Nephron progenitor cell (in vitro differentiated cells): ENCODE measurements at regions not wholly inside any gene's neighbourhood (a gene's known extent, or its start where the extent isn't known, plus 50 kb on each side); places are given as distances from the start of the nearest gene placed in this dataset.

Experiments
- DNase-seq: peaks from one replicate; pipeline ENCODE4 v3.0.0; 2021
- H3K27ac Mint-ChIP-seq: 2 replicates; pipeline ENCODE4 v1.8.0; 2021; ENCODE audit warnings: mild to moderate bottlenecking, moderate library complexity, mixed read lengths
- H3K27me3 Mint-ChIP-seq: 2 replicates; pipeline ENCODE4 v1.8.0; 2021; ENCODE audit warnings: mild to moderate bottlenecking, low read depth, mixed read lengths; ENCODE audit not compliant: poor library complexity
- H3K36me3 Mint-ChIP-seq: 2 replicates; pipeline ENCODE4 v1.8.0; 2021; ENCODE audit warnings: low read depth, mixed read lengths
- H3K4me1 Mint-ChIP-seq: 2 replicates; pipeline ENCODE4 v1.8.0; 2021; ENCODE audit warnings: mixed read lengths
- H3K4me3 Mint-ChIP-seq: 2 replicates; pipeline ENCODE4 v1.8.0; 2021; ENCODE audit warnings: mild to moderate bottlenecking, moderate library complexity, mixed read lengths
- H3K9me3 Mint-ChIP-seq: 2 replicates; pipeline ENCODE4 v1.8.0; 2021; ENCODE audit warnings: mild to moderate bottlenecking, moderate library complexity, mixed read lengths
- TF ChIP-seq, protein P1 (sequence below): fragments of 200-600 bp; sonication (generic); IDR thresholded peaks from 2 replicates; pipeline ENCODE4 v1.5.0; 2021; ENCODE audit warnings: antibody characterized with exemption

DNA sequence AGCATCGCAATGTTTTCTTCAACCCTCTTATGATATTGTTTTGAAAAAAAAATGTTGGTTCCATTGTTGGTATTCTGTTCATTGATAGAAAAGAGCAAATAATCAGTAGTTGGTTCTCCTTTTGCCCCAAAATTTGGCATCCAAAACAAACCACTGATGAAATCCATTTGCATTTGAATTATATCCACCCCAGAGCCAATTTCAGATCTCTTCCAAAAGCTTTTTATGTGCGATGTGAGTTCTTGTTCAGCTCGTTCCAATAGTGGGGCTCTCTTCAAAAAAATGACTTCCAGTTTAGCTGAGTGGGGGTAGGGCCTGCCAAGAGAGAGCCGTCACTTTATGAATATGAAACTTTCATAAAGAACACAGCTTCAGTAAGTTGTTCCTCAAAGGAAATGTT is 130.7 kb downstream of the DIO2 start:
- DNase-seq: no peak
- Mint-ChIP-seq H3K4me3 (no peak overlapping the region), H3K9me3 (no peaks in the 10 kb centered on the region), H3K27ac (no peak overlapping the region), H3K27me3 (no peaks in the 10 kb centered on the region), H3K36me3 (no peaks in the 10 kb centered on the region), H3K4me1 (no peaks in the 10 kb centered on the region)
- TF ChIP-seq, protein P1, sequence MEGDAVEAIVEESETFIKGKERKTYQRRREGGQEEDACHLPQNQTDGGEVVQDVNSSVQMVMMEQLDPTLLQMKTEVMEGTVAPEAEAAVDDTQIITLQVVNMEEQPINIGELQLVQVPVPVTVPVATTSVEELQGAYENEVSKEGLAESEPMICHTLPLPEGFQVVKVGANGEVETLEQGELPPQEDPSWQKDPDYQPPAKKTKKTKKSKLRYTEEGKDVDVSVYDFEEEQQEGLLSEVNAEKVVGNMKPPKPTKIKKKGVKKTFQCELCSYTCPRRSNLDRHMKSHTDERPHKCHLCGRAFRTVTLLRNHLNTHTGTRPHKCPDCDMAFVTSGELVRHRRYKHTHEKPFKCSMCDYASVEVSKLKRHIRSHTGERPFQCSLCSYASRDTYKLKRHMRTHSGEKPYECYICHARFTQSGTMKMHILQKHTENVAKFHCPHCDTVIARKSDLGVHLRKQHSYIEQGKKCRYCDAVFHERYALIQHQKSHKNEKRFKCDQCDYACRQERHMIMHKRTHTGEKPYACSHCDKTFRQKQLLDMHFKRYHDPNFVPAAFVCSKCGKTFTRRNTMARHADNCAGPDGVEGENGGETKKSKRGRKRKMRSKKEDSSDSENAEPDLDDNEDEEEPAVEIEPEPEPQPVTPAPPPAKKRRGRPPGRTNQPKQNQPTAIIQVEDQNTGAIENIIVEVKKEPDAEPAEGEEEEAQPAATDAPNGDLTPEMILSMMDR: no peak

DNA sequence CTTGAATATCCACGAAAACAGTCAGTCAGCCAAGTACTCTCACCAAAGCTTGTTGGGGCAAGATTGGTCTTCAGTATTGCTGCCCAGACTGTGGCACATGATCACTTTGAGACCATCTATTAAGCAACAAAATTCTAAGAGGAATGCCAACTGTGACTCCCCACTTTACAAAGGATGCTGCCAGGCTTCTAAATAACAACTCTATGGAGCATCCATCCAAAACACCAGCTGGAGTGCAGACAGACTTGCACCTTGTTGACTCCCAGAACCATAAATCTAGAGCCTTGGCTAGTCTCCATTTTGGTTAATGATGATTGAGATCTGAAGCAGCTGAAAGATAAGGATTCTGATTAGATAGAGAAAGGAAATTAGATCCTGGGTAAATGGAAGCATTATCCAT is 132.8 kb downstream of the DIO2 start:
- H3K9me3 Mint-ChIP-seq: no peaks in the 10 kb centered on the region
- H3K4me3 Mint-ChIP-seq: no peak overlapping the region

GRCh38 chr14:80077262-80077661 is 134.0 kb downstream of the DIO2 start:
- Mint-ChIP-seq H3K27me3 (no peaks in the 10 kb centered on the region), H3K4me1 (no peaks in the 10 kb centered on the region), H3K36me3 (no peaks in the 10 kb centered on the region), H3K27ac (no peak overlapping the region), H3K9me3 (peaks cover 8% of the 10 kb centered on the region), H3K4me3 (no peak overlapping the region)
- no peak for DNase-seq
- TF ChIP-seq, protein P1: no peak

More for the DNA sequence above, 132.8 kb downstream of the DIO2 start:
- no peaks in the 10 kb centered on the region for H3K4me1 Mint-ChIP-seq
- H3K27me3 Mint-ChIP-seq: no peaks in the 10 kb centered on the region
- DNase-seq: no peak
- no peak overlapping the region for H3K27ac Mint-ChIP-seq
- TF ChIP-seq, protein P1: no peak
- H3K36me3 Mint-ChIP-seq: no peaks in the 10 kb centered on the region

- Mint-ChIP-seq H3K36me3 (peaks cover 14% of the 10 kb centered on the region), H3K9me3 (peaks cover 30% of the 10 kb centered on the region), H3K27me3 (no peaks in the 10 kb centered on the region), H3K4me1 (no peaks in the 10 kb centered on the region), H3K4me3 (no peak overlapping the region), H3K27ac (no peak overlapping the region)
- TF ChIP-seq, protein P1: no peak
- DNase-seq: no peak
Observed at GRCh38 chr14:80074900-80075574, 136.3 kb downstream of the DIO2 start.

GRCh38 chr14:80059041-80059440 is 152.3 kb downstream of the DIO2 start:
- peaks cover 5% of the 10 kb centered on the region for H3K4me1 Mint-ChIP-seq
- no peak overlapping the region for H3K27ac Mint-ChIP-seq
- H3K27me3 Mint-ChIP-seq: no peaks in the 10 kb centered on the region
- DNase-seq: no peak
- no peak overlapping the region for H3K4me3 Mint-ChIP-seq
- H3K36me3 Mint-ChIP-seq: no peaks in the 10 kb centered on the region
- peaks cover 7% of the 10 kb centered on the region for H3K9me3 Mint-ChIP-seq
- TF ChIP-seq, protein P1: no peak

DNA sequence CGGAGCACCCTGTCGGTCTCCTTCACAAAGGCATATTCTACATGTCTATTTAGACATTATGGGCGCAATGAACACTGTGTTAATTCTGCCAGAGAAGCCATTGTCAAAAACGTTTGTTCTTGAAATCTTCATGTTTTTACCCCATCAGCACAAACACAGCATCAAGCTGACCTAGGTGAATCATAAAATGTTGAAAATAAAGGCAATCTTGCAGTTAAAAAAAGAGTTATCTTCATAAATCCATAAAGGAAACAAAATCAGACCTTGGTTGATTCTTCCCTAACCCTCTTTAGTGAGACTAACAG is 154.9 kb downstream of the DIO2 start:
- Mint-ChIP-seq H3K4me1 (peaks cover 5% of the 10 kb centered on the region), H3K4me3 (no peak overlapping the region), H3K27ac (no peak overlapping the region), H3K36me3 (no peaks in the 10 kb centered on the region), H3K9me3 (peaks cover 8% of the 10 kb centered on the region), H3K27me3 (no peaks in the 10 kb centered on the region)
- DNase-seq: no peak
- TF ChIP-seq, protein P1: no peak
